HepG2 (cell line): ENCODE measurements at regions not wholly inside any gene's neighbourhood (a gene's known extent, or its start where the extent isn't known, plus 50 kb on each side); places are given as distances from the start of the nearest gene placed in this dataset.

ENCODE experiments used
- ADNP ChIP-seq: sonication (generic); formaldehyde crosslinking; IDR thresholded peaks from 2 replicates; pipeline ENCODE4 v1.4.0; 2020; ENCODE audit warnings: missing genetic modification reagents
- ATF1 ChIP-seq: IDR thresholded peaks from 2 replicates; pipeline ENCODE4 v1.6.1; 2016; ENCODE audit warnings: mild to moderate bottlenecking, control low read depth
- FOXM1 ChIP-seq: sonication (generic); formaldehyde crosslinking; IDR thresholded peaks from 2 replicates; pipeline ENCODE4 v1.5.0; 2020; ENCODE audit warnings: missing genetic modification reagents
- NRL ChIP-seq: sonication (generic); formaldehyde crosslinking; IDR thresholded peaks from 2 replicates; pipeline ENCODE4 v1.5.0; 2020; ENCODE audit warnings: missing genetic modification reagents, mild to moderate bottlenecking, moderate library complexity, borderline replicate concordance
- PCBP1 ChIP-seq: fragments of 200-400 bp; formaldehyde crosslinking; IDR thresholded peaks from 2 replicates; pipeline ENCODE4 v1.6.1; 2017; ENCODE audit warnings: mild to moderate bottlenecking, low read depth, low read length, borderline replicate concordance
- PHF5A ChIP-seq: IDR thresholded peaks from one replicate; pipeline ENCODE4 v1.6.1; 2018; ENCODE audit warnings: low read depth, missing genetic modification reagents; ENCODE audit not compliant: unreplicated experiment
- RXRB ChIP-seq: IDR thresholded peaks from 2 replicates; pipeline ENCODE4 v1.6.1; 2016; ENCODE audit warnings: borderline replicate concordance, missing genetic modification reagents, missing compliant biosample characterization
- SATB2 ChIP-seq: sonication (generic); formaldehyde crosslinking; IDR thresholded peaks from 2 replicates; pipeline ENCODE4 v1.5.0; 2020; ENCODE audit warnings: missing genetic modification reagents
- SRF ChIP-seq: IDR thresholded peaks from 2 replicates; pipeline ENCODE4 v1.6.1; 2011; ENCODE audit warnings: mild to moderate bottlenecking, low read depth, low read length, moderate library complexity
- THYN1 ChIP-seq: sonication (generic); formaldehyde crosslinking; IDR thresholded peaks from 2 replicates; pipeline ENCODE4 v1.8.1; 2023; ENCODE audit warnings: low read depth, mild to moderate bottlenecking, moderate library complexity, missing genetic modification reagents, borderline replicate concordance
- ZFX ChIP-seq: sonication (generic); formaldehyde crosslinking; IDR thresholded peaks from 2 replicates; pipeline ENCODE4 v1.4.0; 2020; ENCODE audit warnings: mild to moderate bottlenecking, low read depth, missing genetic modification reagents, moderate library complexity
- ZNF3 ChIP-seq: IDR thresholded peaks from 2 replicates; pipeline ENCODE4 v1.7.0; 2017; ENCODE audit warnings: inconsistent platforms
- ZNF367 ChIP-seq: sonication (generic); formaldehyde crosslinking; IDR thresholded peaks from 2 replicates; pipeline ENCODE4 v1.4.0; 2020; ENCODE audit warnings: missing genetic modification reagents, borderline replicate concordance
- ZNF451 ChIP-seq: sonication (generic); formaldehyde crosslinking; IDR thresholded peaks from 2 replicates; pipeline ENCODE4 v1.5.0; 2020; ENCODE audit warnings: mild to moderate bottlenecking, missing genetic modification reagents
- ZNF567 ChIP-seq: sonication (generic); formaldehyde crosslinking; IDR thresholded peaks from 2 replicates; pipeline ENCODE4 v1.8.1; 2023; ENCODE audit warnings: mild to moderate bottlenecking, missing genetic modification reagents, borderline replicate concordance
- ZNF703 ChIP-seq: sonication (generic); formaldehyde crosslinking; IDR thresholded peaks from 2 replicates; pipeline ENCODE4 v1.5.1; 2020; ENCODE audit warnings: missing genetic modification reagents, mild to moderate bottlenecking, moderate library complexity, borderline replicate concordance
- ZNF781 ChIP-seq: sonication (generic); formaldehyde crosslinking; IDR thresholded peaks from 2 replicates; pipeline ENCODE4 v1.5.1; 2020; ENCODE audit warnings: borderline replicate concordance, mild to moderate bottlenecking, missing genetic modification reagents; ENCODE audit errors: not compliant biosample characterization
- ZSCAN12 ChIP-seq: sonication (generic); formaldehyde crosslinking; IDR thresholded peaks from 2 replicates; pipeline ENCODE4 v1.9.0; 2021; ENCODE audit warnings: mild to moderate bottlenecking, missing genetic modification reagents
- TF ChIP-seq, protein P1 (sequence below): sonication (generic); formaldehyde crosslinking; conservative IDR thresholded peaks from 2 replicates; pipeline ENCODE4 v1.5.0; 2020; ENCODE audit warnings: missing genetic modification reagents
- TF ChIP-seq, protein P2 (sequence below): sonication (generic); formaldehyde crosslinking; IDR thresholded peaks from 2 replicates; pipeline ENCODE4 v1.4.0; 2020; ENCODE audit warnings: mild to moderate bottlenecking, missing genetic modification reagents
- TF ChIP-seq, protein P3 (sequence below): sonication (generic); formaldehyde crosslinking; IDR thresholded peaks from 2 replicates; pipeline ENCODE4 v1.5.0; 2020; ENCODE audit warnings: mild to moderate bottlenecking, missing genetic modification reagents
- TF ChIP-seq, protein P4 (sequence below): IDR thresholded peaks from 2 replicates; pipeline ENCODE4 v1.6.1; 2016; ENCODE audit warnings: missing compliant biosample characterization, missing genetic modification reagents, borderline replicate concordance

DNA sequence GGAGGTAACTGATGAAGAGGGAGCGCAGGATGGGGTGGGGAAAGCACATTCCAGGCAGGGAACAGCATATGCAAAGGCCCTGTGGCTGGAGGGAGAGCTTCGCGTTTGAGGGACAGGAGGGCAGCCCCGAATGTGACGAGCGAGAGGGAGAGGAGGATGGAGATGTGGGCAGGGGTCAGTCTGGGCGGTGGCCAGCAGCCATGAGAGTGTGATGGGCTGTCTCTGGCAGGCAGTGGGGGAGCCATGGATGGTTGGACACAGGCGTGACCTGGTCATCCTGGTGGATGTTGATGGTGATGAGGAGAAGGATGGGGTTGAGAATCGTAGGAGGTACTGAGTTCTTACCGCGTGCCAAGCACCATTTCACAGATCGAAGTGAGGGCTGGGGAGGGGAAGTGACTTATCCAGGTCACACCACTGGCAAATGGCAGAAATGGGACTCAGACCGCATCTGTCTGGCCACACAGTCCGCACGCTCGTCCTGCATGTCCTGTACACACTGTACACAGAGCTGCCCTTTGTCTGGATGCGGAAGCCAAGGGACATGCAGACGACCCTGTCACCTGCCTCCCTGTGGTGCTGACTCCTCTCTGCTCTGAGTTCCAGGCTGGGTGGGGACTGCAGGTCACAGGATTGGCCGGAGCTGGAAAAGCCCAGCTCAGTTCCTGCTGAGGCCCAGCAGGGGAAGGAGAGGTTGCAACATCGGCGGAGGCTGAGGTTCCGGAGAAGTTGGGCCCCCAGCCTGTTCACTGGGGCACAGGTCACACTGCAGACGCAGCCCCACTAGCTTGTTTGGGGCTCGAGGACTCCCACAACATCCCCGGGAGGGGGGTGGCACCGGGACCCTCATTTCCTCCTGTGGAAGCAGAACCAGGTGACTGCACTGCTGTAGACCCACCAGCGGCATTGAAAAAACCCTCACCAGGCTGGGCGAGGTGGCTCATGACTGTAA, 165.6 kb upstream of the IER5L start (continued):
- TF ChIP-seq, protein P1, sequence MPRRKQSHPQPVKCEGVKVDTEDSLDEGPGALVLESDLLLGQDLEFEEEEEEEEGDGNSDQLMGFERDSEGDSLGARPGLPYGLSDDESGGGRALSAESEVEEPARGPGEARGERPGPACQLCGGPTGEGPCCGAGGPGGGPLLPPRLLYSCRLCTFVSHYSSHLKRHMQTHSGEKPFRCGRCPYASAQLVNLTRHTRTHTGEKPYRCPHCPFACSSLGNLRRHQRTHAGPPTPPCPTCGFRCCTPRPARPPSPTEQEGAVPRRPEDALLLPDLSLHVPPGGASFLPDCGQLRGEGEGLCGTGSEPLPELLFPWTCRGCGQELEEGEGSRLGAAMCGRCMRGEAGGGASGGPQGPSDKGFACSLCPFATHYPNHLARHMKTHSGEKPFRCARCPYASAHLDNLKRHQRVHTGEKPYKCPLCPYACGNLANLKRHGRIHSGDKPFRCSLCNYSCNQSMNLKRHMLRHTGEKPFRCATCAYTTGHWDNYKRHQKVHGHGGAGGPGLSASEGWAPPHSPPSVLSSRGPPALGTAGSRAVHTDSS = no peak
- TF ChIP-seq ZSCAN12 (CRISPR knock-in tag) = no peak
- peak; percentile 59; the same call in 1 of the 2 replicates for TF ChIP-seq ZNF451 (CRISPR knock-in tag)
- peak; percentile 31 for TF ChIP-seq ZNF781 (CRISPR knock-in tag)
- no peak for TF ChIP-seq SATB2
- TF ChIP-seq THYN1 (CRISPR knock-in tag) = no peak
- TF ChIP-seq, protein P2, sequence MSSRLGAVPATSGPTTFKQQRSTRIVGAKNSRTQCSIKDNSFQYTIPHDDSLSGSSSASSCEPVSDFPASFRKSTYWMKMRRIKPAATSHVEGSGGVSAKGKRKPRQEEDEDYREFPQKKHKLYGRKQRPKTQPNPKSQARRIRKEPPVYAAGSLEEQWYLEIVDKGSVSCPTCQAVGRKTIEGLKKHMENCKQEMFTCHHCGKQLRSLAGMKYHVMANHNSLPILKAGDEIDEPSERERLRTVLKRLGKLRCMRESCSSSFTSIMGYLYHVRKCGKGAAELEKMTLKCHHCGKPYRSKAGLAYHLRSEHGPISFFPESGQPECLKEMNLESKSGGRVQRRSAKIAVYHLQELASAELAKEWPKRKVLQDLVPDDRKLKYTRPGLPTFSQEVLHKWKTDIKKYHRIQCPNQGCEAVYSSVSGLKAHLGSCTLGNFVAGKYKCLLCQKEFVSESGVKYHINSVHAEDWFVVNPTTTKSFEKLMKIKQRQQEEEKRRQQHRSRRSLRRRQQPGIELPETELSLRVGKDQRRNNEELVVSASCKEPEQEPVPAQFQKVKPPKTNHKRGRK (CRISPR knock-in tag) = 0 out of 2 replicates have a peak, but pooled peaks have one; percentile 74
- peak; percentile 100 for TF ChIP-seq RXRB
- peak; percentile 93 for TF ChIP-seq PHF5A (CRISPR knock-in tag)
- no peak for TF ChIP-seq ZNF367
- peak; percentile 91; the same call in 1 of the 2 replicates for TF ChIP-seq ZNF567
- no peak; the same call in 1 of the 2 replicates for TF ChIP-seq NRL (CRISPR knock-in tag)
- peak; percentile 16; the same call in 1 of the 2 replicates for TF ChIP-seq ZNF3
- TF ChIP-seq, protein P3, sequence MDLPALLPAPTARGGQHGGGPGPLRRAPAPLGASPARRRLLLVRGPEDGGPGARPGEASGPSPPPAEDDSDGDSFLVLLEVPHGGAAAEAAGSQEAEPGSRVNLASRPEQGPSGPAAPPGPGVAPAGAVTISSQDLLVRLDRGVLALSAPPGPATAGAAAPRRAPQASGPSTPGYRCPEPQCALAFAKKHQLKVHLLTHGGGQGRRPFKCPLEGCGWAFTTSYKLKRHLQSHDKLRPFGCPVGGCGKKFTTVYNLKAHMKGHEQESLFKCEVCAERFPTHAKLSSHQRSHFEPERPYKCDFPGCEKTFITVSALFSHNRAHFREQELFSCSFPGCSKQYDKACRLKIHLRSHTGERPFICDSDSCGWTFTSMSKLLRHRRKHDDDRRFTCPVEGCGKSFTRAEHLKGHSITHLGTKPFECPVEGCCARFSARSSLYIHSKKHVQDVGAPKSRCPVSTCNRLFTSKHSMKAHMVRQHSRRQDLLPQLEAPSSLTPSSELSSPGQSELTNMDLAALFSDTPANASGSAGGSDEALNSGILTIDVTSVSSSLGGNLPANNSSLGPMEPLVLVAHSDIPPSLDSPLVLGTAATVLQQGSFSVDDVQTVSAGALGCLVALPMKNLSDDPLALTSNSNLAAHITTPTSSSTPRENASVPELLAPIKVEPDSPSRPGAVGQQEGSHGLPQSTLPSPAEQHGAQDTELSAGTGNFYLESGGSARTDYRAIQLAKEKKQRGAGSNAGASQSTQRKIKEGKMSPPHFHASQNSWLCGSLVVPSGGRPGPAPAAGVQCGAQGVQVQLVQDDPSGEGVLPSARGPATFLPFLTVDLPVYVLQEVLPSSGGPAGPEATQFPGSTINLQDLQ = peak; percentile 97
- TF ChIP-seq ADNP (CRISPR knock-in tag) = peak; percentile 58
- TF ChIP-seq, protein P4, sequence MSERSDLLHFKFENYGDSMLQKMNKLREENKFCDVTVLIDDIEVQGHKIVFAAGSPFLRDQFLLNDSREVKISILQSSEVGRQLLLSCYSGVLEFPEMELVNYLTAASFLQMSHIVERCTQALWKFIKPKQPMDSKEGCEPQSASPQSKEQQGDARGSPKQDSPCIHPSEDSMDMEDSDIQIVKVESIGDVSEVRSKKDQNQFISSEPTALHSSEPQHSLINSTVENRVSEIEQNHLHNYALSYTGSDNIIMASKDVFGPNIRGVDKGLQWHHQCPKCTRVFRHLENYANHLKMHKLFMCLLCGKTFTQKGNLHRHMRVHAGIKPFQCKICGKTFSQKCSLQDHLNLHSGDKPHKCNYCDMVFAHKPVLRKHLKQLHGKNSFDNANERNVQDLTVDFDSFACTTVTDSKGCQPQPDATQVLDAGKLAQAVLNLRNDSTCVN (CRISPR knock-in tag) = peak; percentile 89; the same call in 1 of the 2 replicates
- peak; percentile 84 for TF ChIP-seq ZFX (CRISPR knock-in tag)
- TF ChIP-seq FOXM1 (CRISPR knock-in tag) = peak; percentile 62; the same call in 1 of the 2 replicates
- no peak for TF ChIP-seq ATF1
- TF ChIP-seq SRF = 0 out of 2 replicates have a peak, but pooled peaks have one; percentile 1
- TF ChIP-seq ZNF703 (CRISPR knock-in tag) = peak; percentile 87; the same call in 1 of the 2 replicates
- 0 out of 2 replicates have a peak, but pooled peaks have one; percentile 68 for TF ChIP-seq PCBP1
